ENCODE measurements at regions not wholly inside any gene's neighbourhood (a gene's known extent, or its start where the extent isn't known, plus 50 kb on each side); places are given as distances from the start of the nearest gene placed in this dataset.

DNA sequence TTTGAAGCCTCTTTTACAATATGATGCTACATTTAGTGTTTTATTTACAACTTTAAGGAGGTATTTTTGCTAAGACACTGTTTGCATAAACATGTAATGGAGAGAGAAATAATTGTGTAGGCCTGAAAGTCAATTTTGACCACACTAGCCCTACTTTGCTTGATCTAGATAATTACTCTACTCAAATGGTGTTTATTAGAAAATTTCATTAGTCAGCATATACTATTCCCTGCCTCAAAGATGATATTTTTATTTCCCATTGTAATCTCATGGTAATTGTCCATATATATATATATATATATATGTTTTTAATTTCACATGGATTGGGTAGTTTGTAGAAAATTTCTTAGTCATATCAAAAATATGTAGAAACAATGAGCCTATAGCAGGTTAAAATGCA is 632.2 kb downstream of the SATB2 start:
- H3K27ac ChIP-seq = no peak overlapping the region
- no peak for DNase-seq
- H3K4me1 ChIP-seq = no peaks in the 10 kb centered on the region
- H3K4me3 ChIP-seq = no peak overlapping the region
- intact Hi-C loops (cut with DNase I; ENCODE audit: low total_unique reads) = no loop called here
- H3K9me3 ChIP-seq = no peaks in the 10 kb centered on the region
- no peaks in the 10 kb centered on the region for H3K27me3 ChIP-seq
- no peak for TF ChIP-seq CTCF (IDR thresholded peaks at IDR 0.05)
- H3K36me3 ChIP-seq = no peaks in the 10 kb centered on the region

GRCh38 chr2:198817536-198817935 is 640.2 kb downstream of the SATB2 start:
- DNase-seq = no peak
- Histone ChIP-seq H3K27ac (no peak overlapping the region), H3K36me3 (no peaks in the 10 kb centered on the region), H3K4me1 (no peaks in the 10 kb centered on the region), H3K9me3 (no peaks in the 10 kb centered on the region), H3K4me3 (no peak overlapping the region), H3K27me3 (no peaks in the 10 kb centered on the region)
- intact Hi-C loops (cut with DNase I; ENCODE audit: low total_unique reads) = no loop called here
- no peak for TF ChIP-seq CTCF (IDR thresholded peaks at IDR 0.05)

DNA sequence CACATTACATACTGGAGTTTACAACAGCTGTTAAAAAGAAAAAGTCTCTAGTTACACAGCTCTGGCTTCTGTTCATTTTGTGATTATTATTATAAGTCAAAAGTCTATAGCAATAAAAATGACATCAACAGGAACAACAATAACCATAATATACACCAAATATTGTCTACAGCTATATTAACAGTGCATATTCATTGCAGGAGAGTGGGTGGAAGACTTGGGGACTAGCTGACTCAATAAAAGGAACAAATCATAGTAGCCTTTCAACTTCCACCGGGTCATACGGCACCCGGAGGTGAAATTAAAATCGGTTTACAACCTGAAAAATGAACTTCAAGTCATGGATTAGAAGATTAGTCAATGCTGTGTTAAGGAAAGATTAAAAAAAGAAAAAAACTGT is 642.1 kb downstream of the SATB2 start:
- H3K4me1 ChIP-seq = no peaks in the 10 kb centered on the region
- intact Hi-C loops (cut with DNase I; ENCODE audit: low total_unique reads) = no loop called here
- no peak for DNase-seq
- H3K27ac ChIP-seq = no peak overlapping the region
- no peaks in the 10 kb centered on the region for H3K36me3 ChIP-seq
- no peak overlapping the region for H3K4me3 ChIP-seq
- TF ChIP-seq CTCF (IDR thresholded peaks at IDR 0.05) = no peak
- no peaks in the 10 kb centered on the region for H3K27me3 ChIP-seq
- H3K9me3 ChIP-seq = no peaks in the 10 kb centered on the region

GRCh38 chr2:198811198-198811597 is 646.5 kb downstream of the SATB2 start:
- TF ChIP-seq CTCF (IDR thresholded peaks at IDR 0.05) = no peak
- Histone ChIP-seq H3K27ac (no peak overlapping the region), H3K4me3 (no peak overlapping the region), H3K36me3 (no peaks in the 10 kb centered on the region), H3K9me3 (no peaks in the 10 kb centered on the region), H3K4me1 (no peaks in the 10 kb centered on the region), H3K27me3 (no peaks in the 10 kb centered on the region)
- no peak for DNase-seq
- intact Hi-C loops (cut with DNase I; ENCODE audit: low total_unique reads) = no loop called here

DNA sequence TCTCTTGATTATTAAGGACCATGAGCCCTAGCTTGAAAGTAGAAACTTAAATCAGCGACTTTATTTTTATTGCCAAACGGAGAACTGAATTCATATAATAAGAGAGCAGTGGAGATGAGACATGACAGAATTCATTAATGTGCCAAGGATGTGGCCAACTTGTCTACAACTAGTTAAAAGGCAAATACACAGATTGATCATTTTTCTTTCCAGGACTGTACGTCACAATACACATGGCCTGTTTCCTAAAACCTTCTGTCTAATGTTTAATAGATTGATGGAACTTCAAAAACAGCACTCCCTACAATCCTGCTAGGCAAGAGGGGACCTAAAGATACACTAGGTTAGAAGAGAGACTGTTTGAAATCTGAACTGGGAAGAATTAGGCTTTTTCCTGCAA is 647.8 kb downstream of the SATB2 start:
- no peaks in the 10 kb centered on the region for H3K36me3 ChIP-seq
- TF ChIP-seq CTCF (IDR thresholded peaks at IDR 0.05) = no peak
- no peak overlapping the region for H3K4me3 ChIP-seq
- intact Hi-C loops (cut with DNase I; ENCODE audit: low total_unique reads) = no loop called here
- H3K9me3 ChIP-seq = no peaks in the 10 kb centered on the region
- no peaks in the 10 kb centered on the region for H3K4me1 ChIP-seq
- H3K27ac ChIP-seq = no peak overlapping the region
- no peaks in the 10 kb centered on the region for H3K27me3 ChIP-seq
- DNase-seq = no peak

DNA sequence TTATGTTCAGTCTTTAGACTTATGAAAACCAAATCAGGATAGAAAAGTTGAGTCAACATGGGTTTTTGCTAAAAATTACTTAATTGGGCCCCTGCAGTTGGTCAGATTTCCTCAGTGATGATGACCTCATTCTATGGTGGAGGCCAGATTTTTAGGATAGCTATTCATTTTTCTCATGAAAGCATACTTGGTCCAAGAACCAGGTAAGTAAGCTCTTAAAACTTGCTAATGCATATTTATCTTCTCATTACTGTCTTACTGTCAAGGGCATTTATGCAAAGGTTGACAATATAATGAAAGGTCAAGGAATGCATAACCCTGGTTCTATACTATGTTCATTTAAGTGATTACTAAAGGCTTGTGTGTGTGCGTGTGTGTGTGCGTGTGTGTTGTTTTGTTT is 650.6 kb downstream of the SATB2 start:
- Histone ChIP-seq H3K4me1 (no peaks in the 10 kb centered on the region), H3K9me3 (no peaks in the 10 kb centered on the region), H3K4me3 (no peak overlapping the region), H3K27me3 (no peaks in the 10 kb centered on the region), H3K27ac (no peak overlapping the region), H3K36me3 (no peaks in the 10 kb centered on the region)
- intact Hi-C loops (cut with DNase I; ENCODE audit: low total_unique reads) = no loop called here
- TF ChIP-seq CTCF (IDR thresholded peaks at IDR 0.05) = no peak
- no peak for DNase-seq
